ENCODE measurements at regions not wholly inside any gene's neighbourhood (a gene's known extent, or its start where the extent isn't known, plus 50 kb on each side); places are given as distances from the start of the nearest gene placed in this dataset.

- ATAC-seq (ENCODE audit: low FRiP score), result no peak
- Histone ChIP-seq H3K36me3 (ENCODE audit: control insufficient read depth in 1 of 2, insufficient read depth in 2 of 2, low read length in 1 of 2) (no peaks in the 10 kb centered on the region), H3K27ac (ENCODE audit: low read depth in 1 of 2, low read length in 2 of 2) (no peak overlapping the region)
These were observed 122.5 kb downstream of the DICER1 start for GRCh38 chr14:95034788-95035187.

GRCh38 chr14:95033682-95034632, 123.4 kb downstream of the DICER1 start:
- 82% methylated on average over 8 of the region's 8 CpGs for WGBS, 2 donors
- no peaks in the 10 kb centered on the region for H3K4me1 ChIP-seq (ENCODE audit: control insufficient read depth in 1 of 2, insufficient read depth in 2 of 2, low read length in 2 of 2)
- no peak overlapping the region for H3K27ac ChIP-seq (ENCODE audit: low read depth in 1 of 2, low read length in 2 of 2)
- H3K4me3 ChIP-seq (ENCODE audit: low read length in 2 of 2), result no peak overlapping the region
- H3K27me3 ChIP-seq (ENCODE audit: control insufficient read depth in 1 of 2, insufficient read depth in 2 of 2, low read length in 1 of 2), result no peaks in the 10 kb centered on the region
- ATAC-seq (ENCODE audit: low FRiP score) (no peak), DNase-seq (no peak)
- no peaks in the 10 kb centered on the region for H3K9me3 ChIP-seq (ENCODE audit: control insufficient read depth, low read length)
- intact Hi-C loops (cut with DNase I), result no loop called here
- H3K36me3 ChIP-seq (ENCODE audit: control insufficient read depth in 1 of 2, insufficient read depth in 2 of 2, low read length in 1 of 2), result no peaks in the 10 kb centered on the region

More at GRCh38 chr14:95034788-95035187, 122.5 kb downstream of the DICER1 start:
- intact Hi-C loops (cut with DNase I), result no loop called here
- no peak for DNase-seq
- H3K9me3 ChIP-seq (ENCODE audit: control insufficient read depth, low read length), result no peaks in the 10 kb centered on the region
- 71 to 80% methylated on average over 5 of the region's 5 CpGs for WGBS, 2 donors
- H3K27me3 ChIP-seq (ENCODE audit: control insufficient read depth in 1 of 2, insufficient read depth in 2 of 2, low read length in 1 of 2), result no peaks in the 10 kb centered on the region
- no peaks in the 10 kb centered on the region for H3K4me1 ChIP-seq (ENCODE audit: control insufficient read depth in 1 of 2, insufficient read depth in 2 of 2, low read length in 2 of 2)
- H3K4me3 ChIP-seq (ENCODE audit: low read length in 2 of 2), result no peak overlapping the region

- 23 to 34% methylated on average over 4 of the region's 4 CpGs for WGBS, 2 donors
- no peaks in the 10 kb centered on the region for H3K4me1 ChIP-seq (ENCODE audit: control insufficient read depth in 1 of 2, insufficient read depth in 2 of 2, low read length in 2 of 2)
- H3K36me3 ChIP-seq (ENCODE audit: control insufficient read depth in 1 of 2, insufficient read depth in 2 of 2, low read length in 1 of 2), result no peaks in the 10 kb centered on the region
- DNase-seq, result no peak
- no peak overlapping the region for H3K4me3 ChIP-seq (ENCODE audit: low read length in 2 of 2)
- H3K9me3 ChIP-seq (ENCODE audit: control insufficient read depth, low read length), result no peaks in the 10 kb centered on the region
- no peak overlapping the region for H3K27ac ChIP-seq (ENCODE audit: low read depth in 1 of 2, low read length in 2 of 2)
- no peaks in the 10 kb centered on the region for H3K27me3 ChIP-seq (ENCODE audit: control insufficient read depth in 1 of 2, insufficient read depth in 2 of 2, low read length in 1 of 2)
- intact Hi-C loops (cut with DNase I), result no loop called here
- no peak for ATAC-seq (ENCODE audit: low FRiP score)
These were observed 124.3 kb downstream of the DICER1 start for GRCh38 chr14:95033031-95033430.

- Histone ChIP-seq H3K4me1 (ENCODE audit: control insufficient read depth in 1 of 2, insufficient read depth in 2 of 2, low read length in 2 of 2) (no peaks in the 10 kb centered on the region), H3K27ac (ENCODE audit: low read depth in 1 of 2, low read length in 2 of 2) (no peak overlapping the region), H3K36me3 (ENCODE audit: control insufficient read depth in 1 of 2, insufficient read depth in 2 of 2, low read length in 1 of 2) (no peaks in the 10 kb centered on the region), H3K9me3 (ENCODE audit: control insufficient read depth, low read length) (no peaks in the 10 kb centered on the region), H3K27me3 (ENCODE audit: control insufficient read depth in 1 of 2, insufficient read depth in 2 of 2, low read length in 1 of 2) (no peaks in the 10 kb centered on the region), H3K4me3 (ENCODE audit: low read length in 2 of 2) (no peak overlapping the region)
- DNase-seq (no peak), ATAC-seq (ENCODE audit: low FRiP score) (no peak)
- 91 to 96% methylated on average over 7 of the region's 7 CpGs for WGBS, 2 donors
- intact Hi-C loops (cut with DNase I), result no loop called here
These were observed 130.4 kb downstream of the DICER1 start for GRCh38 chr14:95026851-95027463.

- Histone ChIP-seq H3K27ac (ENCODE audit: low read depth in 1 of 2, low read length in 2 of 2) (no peak overlapping the region), H3K4me3 (ENCODE audit: low read length in 2 of 2) (no peak overlapping the region), H3K27me3 (ENCODE audit: control insufficient read depth in 1 of 2, insufficient read depth in 2 of 2, low read length in 1 of 2) (no peaks in the 10 kb centered on the region), H3K4me1 (ENCODE audit: control insufficient read depth in 1 of 2, insufficient read depth in 2 of 2, low read length in 2 of 2) (no peaks in the 10 kb centered on the region), H3K36me3 (ENCODE audit: control insufficient read depth in 1 of 2, insufficient read depth in 2 of 2, low read length in 1 of 2) (no peaks in the 10 kb centered on the region), H3K9me3 (ENCODE audit: control insufficient read depth, low read length) (peaks cover 2% of the 10 kb centered on the region)
- 92 to 93% methylated on average over 6 of the region's 6 CpGs for WGBS, 2 donors
- intact Hi-C loops (cut with DNase I), result no loop called here
- no peak for ATAC-seq (ENCODE audit: low FRiP score)
- DNase-seq, result no peak
These were observed 131.4 kb downstream of the DICER1 start for GRCh38 chr14:95025941-95026340.

- no peak overlapping the region for H3K27ac ChIP-seq (ENCODE audit: low read depth in 1 of 2, low read length in 2 of 2)
- DNase-seq, result no peak
- intact Hi-C loops (cut with DNase I), result no loop called here
- no peaks in the 10 kb centered on the region for H3K4me1 ChIP-seq (ENCODE audit: control insufficient read depth in 1 of 2, insufficient read depth in 2 of 2, low read length in 2 of 2)
- WGBS, 2 donors, result 83% methylated on average over 4 of the region's 4 CpGs
- ATAC-seq (ENCODE audit: low FRiP score), result no peak
- no peak overlapping the region for H3K4me3 ChIP-seq (ENCODE audit: low read length in 2 of 2)
- peaks cover 2% of the 10 kb centered on the region for H3K9me3 ChIP-seq (ENCODE audit: control insufficient read depth, low read length)
- H3K27me3 ChIP-seq (ENCODE audit: control insufficient read depth in 1 of 2, insufficient read depth in 2 of 2, low read length in 1 of 2), result no peaks in the 10 kb centered on the region
- no peaks in the 10 kb centered on the region for H3K36me3 ChIP-seq (ENCODE audit: control insufficient read depth in 1 of 2, insufficient read depth in 2 of 2, low read length in 1 of 2)
These were observed 132.1 kb downstream of the DICER1 start for GRCh38 chr14:95025218-95025617.

- 83 to 91% methylated on average over 6 of the region's 6 CpGs for WGBS, 2 donors
- no peak for ATAC-seq (ENCODE audit: low FRiP score)
- H3K27ac ChIP-seq (ENCODE audit: low read depth in 1 of 2, low read length in 2 of 2), result no peak overlapping the region
- peaks cover 2% of the 10 kb centered on the region for H3K9me3 ChIP-seq (ENCODE audit: control insufficient read depth, low read length)
- no peaks in the 10 kb centered on the region for H3K36me3 ChIP-seq (ENCODE audit: control insufficient read depth in 1 of 2, insufficient read depth in 2 of 2, low read length in 1 of 2)
- DNase-seq, result no peak
- H3K27me3 ChIP-seq (ENCODE audit: control insufficient read depth in 1 of 2, insufficient read depth in 2 of 2, low read length in 1 of 2), result no peaks in the 10 kb centered on the region
- no peaks in the 10 kb centered on the region for H3K4me1 ChIP-seq (ENCODE audit: control insufficient read depth in 1 of 2, insufficient read depth in 2 of 2, low read length in 2 of 2)
- H3K4me3 ChIP-seq (ENCODE audit: low read length in 2 of 2), result no peak overlapping the region
- intact Hi-C loops (cut with DNase I), result no loop called here
These were observed 132.9 kb downstream of the DICER1 start for GRCh38 chr14:95024380-95024779.

GRCh38 chr14:95023886-95024285, 133.4 kb downstream of the DICER1 start:
- H3K4me1 ChIP-seq (ENCODE audit: control insufficient read depth in 1 of 2, insufficient read depth in 2 of 2, low read length in 2 of 2), result no peaks in the 10 kb centered on the region
- peaks cover 2% of the 10 kb centered on the region for H3K9me3 ChIP-seq (ENCODE audit: control insufficient read depth, low read length)
- WGBS, 2 donors, result 83 to 85% methylated on average over 4 of the region's 4 CpGs
- no peak for DNase-seq
- intact Hi-C loops (cut with DNase I), result no loop called here
- H3K27me3 ChIP-seq (ENCODE audit: control insufficient read depth in 1 of 2, insufficient read depth in 2 of 2, low read length in 1 of 2), result no peaks in the 10 kb centered on the region
- no peak overlapping the region for H3K27ac ChIP-seq (ENCODE audit: low read depth in 1 of 2, low read length in 2 of 2)
- H3K4me3 ChIP-seq (ENCODE audit: low read length in 2 of 2), result no peak overlapping the region
- peak; percentile 44 for ATAC-seq (ENCODE audit: low FRiP score)
- H3K36me3 ChIP-seq (ENCODE audit: control insufficient read depth in 1 of 2, insufficient read depth in 2 of 2, low read length in 1 of 2), result no peaks in the 10 kb centered on the region

- no peak for ATAC-seq (ENCODE audit: low FRiP score)
- 92% methylated on average over 9 of the region's 9 CpGs for WGBS, 2 donors
- H3K4me3 ChIP-seq (ENCODE audit: low read length in 2 of 2), result no peak overlapping the region
- no peaks in the 10 kb centered on the region for H3K27me3 ChIP-seq (ENCODE audit: control insufficient read depth in 1 of 2, insufficient read depth in 2 of 2, low read length in 1 of 2)
- intact Hi-C loops (cut with DNase I), result no loop called here
- H3K4me1 ChIP-seq (ENCODE audit: control insufficient read depth in 1 of 2, insufficient read depth in 2 of 2, low read length in 2 of 2), result no peaks in the 10 kb centered on the region
- H3K27ac ChIP-seq (ENCODE audit: low read depth in 1 of 2, low read length in 2 of 2), result no peak overlapping the region
- no peaks in the 10 kb centered on the region for H3K36me3 ChIP-seq (ENCODE audit: control insufficient read depth in 1 of 2, insufficient read depth in 2 of 2, low read length in 1 of 2)
- no peak for DNase-seq
- H3K9me3 ChIP-seq (ENCODE audit: control insufficient read depth, low read length), result peaks cover 2% of the 10 kb centered on the region
These were observed 134.2 kb downstream of the DICER1 start for GRCh38 chr14:95023115-95023514.
